GM23338 (cell line): ENCODE measurements at regions not wholly inside any gene's neighbourhood (a gene's known extent, or its start where the extent isn't known, plus 50 kb on each side); places are given as distances from the start of the nearest gene placed in this dataset.

Source experiments
- CREB1 ChIP-seq: fragments of 250-450 bp; sonication (Bioruptor Pico); IDR thresholded peaks from 2 replicates; pipeline ENCODE4 v1.5.0; 2020; ENCODE audit warnings: low read depth, mild to moderate bottlenecking, moderate library complexity
- EZH2 ChIP-seq: fragments of 200-600 bp; sonication (generic); IDR thresholded peaks from one replicate; pipeline ENCODE4 v1.8.0; 2017; ENCODE audit warnings: antibody characterized with exemption, mild to moderate bottlenecking, low read depth; ENCODE audit not compliant: unreplicated experiment
- EZH2phosphoT487 ChIP-seq: fragments of 200-600 bp; sonication (generic); IDR thresholded peaks from one replicate; pipeline ENCODE4 v1.8.1; 2018; ENCODE audit warnings: antibody characterized with exemption; ENCODE audit not compliant: unreplicated experiment
- JUNB ChIP-seq: IDR thresholded peaks from one replicate; pipeline ENCODE4 v1.6.1; 2016; ENCODE audit warnings: antibody characterized with exemption; ENCODE audit not compliant: unreplicated experiment
- NANOG ChIP-seq: IDR thresholded peaks from 2 replicates; pipeline ENCODE4 v1.6.1; 2016; ENCODE audit warnings: antibody characterized with exemption, borderline replicate concordance
- POLR2AphosphoS5 ChIP-seq: IDR thresholded peaks from 2 replicates; pipeline ENCODE4 v1.6.1; 2016; ENCODE audit warnings: antibody characterized with exemption, low read depth
- STAT1 ChIP-seq: IDR thresholded peaks from one replicate; pipeline ENCODE4 v1.6.1; 2016; ENCODE audit warnings: antibody characterized with exemption; ENCODE audit not compliant: unreplicated experiment
- ZNF114 ChIP-seq: fragments of 250-450 bp; sonication (Bioruptor Pico); IDR thresholded peaks from 2 replicates; pipeline ENCODE4 v1.5.0; 2020; ENCODE audit warnings: mild to moderate bottlenecking, moderate library complexity
- ZNF331 ChIP-seq: fragments of 250-450 bp; sonication (Bioruptor Pico); IDR thresholded peaks from 2 replicates; pipeline ENCODE4 v1.5.0; 2020; ENCODE audit warnings: low read depth, mild to moderate bottlenecking, moderate library complexity
- TF ChIP-seq, protein P1 (sequence below): IDR thresholded peaks from one replicate; pipeline ENCODE4 v1.6.1; 2018; ENCODE audit warnings: antibody characterized with exemption; ENCODE audit not compliant: unreplicated experiment
- TF ChIP-seq, protein P2 (sequence below), 2 experiments: fragments of 200-600 bp in 1 of 2; sonication (generic) in 1 of 2; conservative IDR thresholded peaks; 2 replicates each; pipeline versions ENCODE4 v1.5.1 to v1.6.1; 2016 to 2017; ENCODE audit warnings: antibody characterized with exemption in 2 of 2, low read depth in 2 of 2, mild to moderate bottlenecking in 2 of 2, moderate library complexity in 1 of 2
- TF ChIP-seq, protein P3 (sequence below): IDR thresholded peaks from 2 replicates; pipeline ENCODE4 v1.6.1; 2016; ENCODE audit warnings: antibody characterized with exemption

DNA sequence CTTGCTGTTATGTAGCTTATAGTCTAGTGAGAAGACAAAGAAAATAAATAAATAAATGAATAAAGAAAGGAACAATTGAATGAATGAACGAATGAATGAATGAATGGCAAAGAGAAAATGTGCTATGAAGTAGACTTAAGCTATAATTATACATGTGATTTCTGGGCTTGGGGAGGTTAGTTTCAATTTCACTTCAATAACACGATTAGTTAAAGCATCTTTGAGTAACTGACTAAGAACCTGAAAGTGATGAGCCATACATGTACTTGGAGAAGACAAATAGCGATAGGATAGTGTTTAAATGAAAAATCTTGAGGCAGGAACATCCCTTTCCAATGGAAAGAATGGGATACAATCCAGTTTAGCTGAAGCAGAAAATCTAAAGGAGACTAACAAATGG, 593.1 kb upstream of the LRRTM4 start:
- TF ChIP-seq, protein P1, sequence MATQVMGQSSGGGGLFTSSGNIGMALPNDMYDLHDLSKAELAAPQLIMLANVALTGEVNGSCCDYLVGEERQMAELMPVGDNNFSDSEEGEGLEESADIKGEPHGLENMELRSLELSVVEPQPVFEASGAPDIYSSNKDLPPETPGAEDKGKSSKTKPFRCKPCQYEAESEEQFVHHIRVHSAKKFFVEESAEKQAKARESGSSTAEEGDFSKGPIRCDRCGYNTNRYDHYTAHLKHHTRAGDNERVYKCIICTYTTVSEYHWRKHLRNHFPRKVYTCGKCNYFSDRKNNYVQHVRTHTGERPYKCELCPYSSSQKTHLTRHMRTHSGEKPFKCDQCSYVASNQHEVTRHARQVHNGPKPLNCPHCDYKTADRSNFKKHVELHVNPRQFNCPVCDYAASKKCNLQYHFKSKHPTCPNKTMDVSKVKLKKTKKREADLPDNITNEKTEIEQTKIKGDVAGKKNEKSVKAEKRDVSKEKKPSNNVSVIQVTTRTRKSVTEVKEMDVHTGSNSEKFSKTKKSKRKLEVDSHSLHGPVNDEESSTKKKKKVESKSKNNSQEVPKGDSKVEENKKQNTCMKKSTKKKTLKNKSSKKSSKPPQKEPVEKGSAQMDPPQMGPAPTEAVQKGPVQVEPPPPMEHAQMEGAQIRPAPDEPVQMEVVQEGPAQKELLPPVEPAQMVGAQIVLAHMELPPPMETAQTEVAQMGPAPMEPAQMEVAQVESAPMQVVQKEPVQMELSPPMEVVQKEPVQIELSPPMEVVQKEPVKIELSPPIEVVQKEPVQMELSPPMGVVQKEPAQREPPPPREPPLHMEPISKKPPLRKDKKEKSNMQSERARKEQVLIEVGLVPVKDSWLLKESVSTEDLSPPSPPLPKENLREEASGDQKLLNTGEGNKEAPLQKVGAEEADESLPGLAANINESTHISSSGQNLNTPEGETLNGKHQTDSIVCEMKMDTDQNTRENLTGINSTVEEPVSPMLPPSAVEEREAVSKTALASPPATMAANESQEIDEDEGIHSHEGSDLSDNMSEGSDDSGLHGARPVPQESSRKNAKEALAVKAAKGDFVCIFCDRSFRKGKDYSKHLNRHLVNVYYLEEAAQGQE = no peak
- TF ChIP-seq, protein P2, sequence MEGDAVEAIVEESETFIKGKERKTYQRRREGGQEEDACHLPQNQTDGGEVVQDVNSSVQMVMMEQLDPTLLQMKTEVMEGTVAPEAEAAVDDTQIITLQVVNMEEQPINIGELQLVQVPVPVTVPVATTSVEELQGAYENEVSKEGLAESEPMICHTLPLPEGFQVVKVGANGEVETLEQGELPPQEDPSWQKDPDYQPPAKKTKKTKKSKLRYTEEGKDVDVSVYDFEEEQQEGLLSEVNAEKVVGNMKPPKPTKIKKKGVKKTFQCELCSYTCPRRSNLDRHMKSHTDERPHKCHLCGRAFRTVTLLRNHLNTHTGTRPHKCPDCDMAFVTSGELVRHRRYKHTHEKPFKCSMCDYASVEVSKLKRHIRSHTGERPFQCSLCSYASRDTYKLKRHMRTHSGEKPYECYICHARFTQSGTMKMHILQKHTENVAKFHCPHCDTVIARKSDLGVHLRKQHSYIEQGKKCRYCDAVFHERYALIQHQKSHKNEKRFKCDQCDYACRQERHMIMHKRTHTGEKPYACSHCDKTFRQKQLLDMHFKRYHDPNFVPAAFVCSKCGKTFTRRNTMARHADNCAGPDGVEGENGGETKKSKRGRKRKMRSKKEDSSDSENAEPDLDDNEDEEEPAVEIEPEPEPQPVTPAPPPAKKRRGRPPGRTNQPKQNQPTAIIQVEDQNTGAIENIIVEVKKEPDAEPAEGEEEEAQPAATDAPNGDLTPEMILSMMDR (conservative IDR thresholded peaks at IDR 0.05; ENCODE audit: low read depth in 2 of 2) = no peak
- no peak for TF ChIP-seq EZH2phosphoT487
- no peak for TF ChIP-seq ZNF331
- TF ChIP-seq POLR2AphosphoS5 = no peak
- TF ChIP-seq EZH2 = no peak
- TF ChIP-seq, protein P3, sequence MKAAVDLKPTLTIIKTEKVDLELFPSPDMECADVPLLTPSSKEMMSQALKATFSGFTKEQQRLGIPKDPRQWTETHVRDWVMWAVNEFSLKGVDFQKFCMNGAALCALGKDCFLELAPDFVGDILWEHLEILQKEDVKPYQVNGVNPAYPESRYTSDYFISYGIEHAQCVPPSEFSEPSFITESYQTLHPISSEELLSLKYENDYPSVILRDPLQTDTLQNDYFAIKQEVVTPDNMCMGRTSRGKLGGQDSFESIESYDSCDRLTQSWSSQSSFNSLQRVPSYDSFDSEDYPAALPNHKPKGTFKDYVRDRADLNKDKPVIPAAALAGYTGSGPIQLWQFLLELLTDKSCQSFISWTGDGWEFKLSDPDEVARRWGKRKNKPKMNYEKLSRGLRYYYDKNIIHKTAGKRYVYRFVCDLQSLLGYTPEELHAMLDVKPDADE = no peak
- TF ChIP-seq CREB1 (CRISPR knock-in tag) = no peak
- no peak for TF ChIP-seq ZNF114 (CRISPR knock-in tag)
- TF ChIP-seq JUNB = no peak
- TF ChIP-seq STAT1 = no peak
- no peak for TF ChIP-seq NANOG
